Epidermal melanocyte (primary cell): ENCODE measurements at regions not wholly inside any gene's neighbourhood (a gene's known extent, or its start where the extent isn't known, plus 50 kb on each side); places are given as distances from the start of the nearest gene placed in this dataset.
"Not testable (repeated sequence)": the region's sequence is repeated elsewhere in the genome, so short reads cannot be mapped to it uniquely, and the experiment has no call there.

Experiments
- DNase-seq: peaks from one replicate; pipeline ENCODE4 v3.0.0; 2011; ENCODE audit warnings: low spot score; ENCODE audit not compliant: insufficient read length

- DNase-seq: no peak
Measured at GRCh38 chr4:23412701-23413100, 477.1 kb downstream of the PPARGC1A start.

DNA sequence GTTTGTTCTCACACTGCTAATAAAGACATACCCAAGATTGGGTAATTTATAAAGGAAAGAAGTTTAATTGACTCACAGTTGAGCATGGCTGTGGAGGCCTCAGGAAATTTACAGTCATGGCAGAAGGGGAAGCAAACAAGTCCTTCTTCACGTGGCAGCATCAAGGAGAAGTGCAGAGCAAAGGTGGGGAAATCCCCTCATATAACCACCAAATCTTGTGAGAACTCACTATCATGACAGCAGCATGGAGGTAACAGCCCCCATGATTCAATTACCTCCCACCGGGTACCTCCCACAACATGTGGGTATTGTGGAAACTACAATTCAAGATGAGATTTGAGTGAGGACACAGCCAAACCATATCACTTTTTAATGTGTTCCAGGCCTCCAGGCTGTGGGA is 480.9 kb downstream of the PPARGC1A start:
- DNase-seq: not testable (repeated sequence)

- DNase-seq: no peak
Measured at GRCh38 chr4:23401572-23401971, 488.3 kb downstream of the PPARGC1A start.

DNA sequence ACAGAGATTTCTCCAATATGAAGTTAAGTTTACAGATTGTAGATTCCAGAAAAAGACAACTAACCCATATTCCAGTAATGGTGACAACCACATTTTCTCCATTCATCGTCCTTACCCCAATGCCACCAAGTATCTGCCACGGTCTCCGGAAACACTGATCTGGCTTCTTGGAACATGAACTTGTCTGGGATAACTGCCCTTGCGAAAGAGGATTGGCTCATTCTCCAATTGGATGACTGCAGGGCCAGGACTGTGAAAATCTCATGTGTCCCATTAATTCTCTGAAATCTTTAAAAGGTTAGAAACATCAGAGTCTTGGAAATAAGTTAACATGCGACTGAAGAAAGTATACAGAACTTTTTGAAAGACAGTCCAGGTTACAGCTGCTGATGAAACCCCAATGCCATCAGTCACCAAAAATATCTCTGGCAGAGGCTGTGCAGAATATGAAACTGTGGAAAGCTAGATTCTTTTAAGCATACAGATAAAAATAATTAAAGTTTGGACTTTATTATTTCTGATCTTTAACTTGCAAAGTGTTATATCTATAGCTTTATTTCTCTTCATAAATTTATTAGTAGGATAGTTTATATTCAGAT is 496.9 kb downstream of the PPARGC1A start:
- no peak for DNase-seq

GRCh38 chr4:23390246-23390645 is 499.6 kb downstream of the PPARGC1A start:
- no peak for DNase-seq

GRCh38 chr4:23388699-23389395 is 501.0 kb downstream of the PPARGC1A start:
- DNase-seq: no peak

DNA sequence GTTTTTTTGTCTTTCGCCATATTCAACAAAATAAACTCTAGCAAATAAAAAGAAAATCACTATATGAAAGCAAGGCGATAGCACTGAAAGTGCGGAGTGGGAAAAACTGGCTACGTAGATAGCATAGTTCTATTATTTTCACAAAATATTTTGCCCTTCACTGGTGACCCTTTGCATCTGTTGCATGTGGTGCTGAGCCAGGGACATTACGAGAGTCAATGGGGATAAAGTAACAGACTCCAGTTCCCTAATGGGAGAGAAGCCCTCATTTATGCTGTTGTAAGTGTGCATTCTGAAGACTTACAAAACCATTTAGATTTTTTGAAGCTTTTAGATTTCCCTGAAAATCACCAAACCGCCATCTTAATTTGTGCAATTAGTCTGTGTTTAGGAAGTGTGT is 501.6 kb downstream of the PPARGC1A start:
- no peak for DNase-seq

DNA sequence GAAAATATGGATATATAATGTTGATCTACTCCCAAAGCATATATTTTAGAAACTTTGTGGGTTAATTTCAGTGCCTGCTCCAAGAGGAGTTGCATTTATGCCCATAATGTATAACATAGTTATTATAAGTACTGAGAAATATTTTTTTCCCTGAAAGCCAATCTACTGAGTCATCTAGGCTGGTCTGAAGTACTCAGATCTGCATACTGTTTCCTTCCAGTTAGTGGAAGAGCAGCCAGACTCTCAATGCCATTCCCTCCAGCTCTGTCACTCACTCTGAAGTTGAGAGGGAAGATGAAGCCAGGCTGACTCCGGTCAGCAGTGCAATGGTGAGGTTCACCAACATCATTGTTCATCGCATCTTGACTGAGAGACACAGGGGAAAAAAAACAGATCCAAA is 505.1 kb downstream of the PPARGC1A start:
- DNase-seq: no peak

DNA sequence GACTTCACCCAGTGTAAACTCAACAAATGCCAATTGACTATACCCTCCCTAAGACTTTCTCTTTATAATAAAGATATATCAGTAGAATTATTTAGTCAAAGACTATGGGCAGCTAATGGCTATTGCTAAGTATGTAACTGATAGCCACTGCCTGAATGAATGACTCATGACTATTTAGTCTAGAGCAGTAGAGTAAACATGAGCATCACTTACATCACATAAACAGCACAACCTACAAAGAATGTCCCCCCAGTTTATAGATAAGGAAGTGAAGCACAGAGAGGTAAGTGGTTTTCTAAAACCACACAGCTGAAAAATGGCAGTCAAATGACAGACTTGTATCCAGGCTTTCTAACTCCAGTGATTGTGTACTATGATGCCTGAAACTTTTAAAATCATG is 507.0 kb downstream of the PPARGC1A start:
- no peak for DNase-seq

DNA sequence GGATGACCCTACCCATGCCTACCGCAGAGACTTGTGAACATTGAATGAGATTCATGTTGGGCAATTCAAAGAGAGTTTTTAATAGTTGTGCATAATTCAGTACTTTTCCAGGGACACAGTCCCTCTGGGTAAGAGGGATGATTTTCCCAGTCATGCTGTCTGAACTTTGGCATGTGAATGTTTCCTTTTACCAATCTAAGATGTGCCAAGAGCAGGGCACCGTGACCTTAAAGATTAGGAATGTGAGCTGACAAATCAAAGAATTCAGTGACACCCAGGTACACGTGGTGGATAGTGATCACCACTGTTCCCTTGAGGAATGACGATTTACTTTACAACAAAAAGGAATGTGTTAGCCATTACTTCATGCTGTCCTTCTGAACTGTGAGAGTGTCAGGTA is 515.6 kb downstream of the PPARGC1A start:
- no peak for DNase-seq

DNA sequence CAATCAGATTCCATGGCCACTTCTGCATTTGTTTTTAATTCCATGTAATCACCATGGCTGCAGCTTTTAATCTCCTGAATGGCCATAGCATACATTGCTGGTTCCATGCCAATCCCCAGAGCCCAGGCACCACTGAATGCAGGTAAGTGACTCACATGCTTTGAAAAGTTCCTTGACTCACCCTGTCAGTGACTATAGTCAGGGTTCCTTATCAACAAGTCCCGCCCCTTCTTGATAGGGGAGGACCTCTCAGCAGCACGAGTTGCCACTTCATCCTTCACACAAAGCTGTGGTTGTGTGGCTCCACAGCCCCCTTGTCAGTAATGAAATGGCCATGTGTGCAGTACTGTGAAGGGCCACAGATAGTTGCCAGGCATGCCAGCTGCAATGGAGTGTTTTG is 516.6 kb downstream of the PPARGC1A start:
- DNase-seq: no peak

DNA sequence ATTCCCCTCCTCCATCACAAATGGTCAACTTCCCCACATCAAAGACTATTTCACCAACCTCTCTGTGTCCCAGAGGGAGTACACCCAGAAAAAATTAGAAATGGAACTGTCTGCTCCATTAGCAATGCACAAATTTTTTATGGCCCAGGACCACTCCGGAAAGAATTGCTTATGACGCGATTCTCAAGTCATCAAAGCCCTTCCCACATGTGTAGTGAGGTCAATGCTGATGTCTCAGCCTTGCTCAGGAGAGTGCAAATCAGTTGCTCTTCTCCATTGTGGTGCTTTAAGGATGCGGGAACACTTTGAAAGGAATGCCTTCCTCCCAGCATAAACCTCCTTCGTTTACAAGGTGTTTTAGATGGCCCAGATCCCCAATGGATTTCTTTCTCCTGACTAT is 518.3 kb downstream of the PPARGC1A start:
- no peak for DNase-seq

DNA sequence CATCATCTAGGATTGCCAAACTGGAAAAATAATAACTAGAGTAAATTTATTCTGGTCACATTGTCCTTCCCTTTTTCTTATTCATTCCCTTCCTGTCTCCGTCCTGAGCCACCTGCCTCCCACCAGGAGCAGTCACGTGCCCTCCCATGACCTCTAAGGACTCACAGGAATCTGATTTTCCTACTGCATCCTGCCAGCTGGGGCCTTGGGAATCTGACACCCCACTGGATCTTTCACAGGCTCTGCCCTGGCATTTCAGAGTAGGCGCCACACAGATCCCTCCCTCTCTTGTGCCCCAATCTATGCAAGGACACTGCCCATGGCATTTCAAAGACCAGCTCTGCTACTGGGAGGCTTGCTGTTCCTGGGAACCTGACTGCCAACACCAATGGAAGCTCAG is 520.5 kb downstream of the PPARGC1A start:
- no peak for DNase-seq

DNA sequence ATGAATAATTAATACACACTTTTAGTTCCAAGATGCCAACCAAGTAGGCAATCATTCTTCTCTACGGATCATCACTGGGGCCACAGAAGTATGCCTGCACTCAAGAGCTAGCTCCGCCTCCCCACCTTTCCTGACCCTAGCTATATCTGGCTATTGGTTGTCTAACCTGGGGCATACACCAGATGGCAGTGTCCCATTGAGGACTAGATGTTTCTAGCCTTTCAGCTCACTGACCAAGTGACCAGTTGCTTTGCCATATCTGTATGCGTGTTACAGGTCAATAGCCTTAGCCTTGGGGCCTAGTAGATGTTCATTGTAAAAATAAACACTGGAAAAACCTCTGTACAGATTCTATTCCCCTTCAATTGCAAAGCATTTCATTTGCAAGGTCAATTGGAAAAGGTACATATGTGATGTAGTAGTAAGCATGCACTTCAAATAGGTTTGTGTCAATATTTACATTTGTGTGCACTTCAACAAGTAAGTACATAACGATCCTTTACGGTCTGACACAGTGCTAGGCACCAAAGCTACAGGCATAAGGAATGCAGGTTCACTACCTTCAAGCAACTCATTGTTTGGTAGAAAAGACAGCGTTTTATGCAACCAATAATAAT is 521.7 kb downstream of the PPARGC1A start:
- DNase-seq: no peak

DNA sequence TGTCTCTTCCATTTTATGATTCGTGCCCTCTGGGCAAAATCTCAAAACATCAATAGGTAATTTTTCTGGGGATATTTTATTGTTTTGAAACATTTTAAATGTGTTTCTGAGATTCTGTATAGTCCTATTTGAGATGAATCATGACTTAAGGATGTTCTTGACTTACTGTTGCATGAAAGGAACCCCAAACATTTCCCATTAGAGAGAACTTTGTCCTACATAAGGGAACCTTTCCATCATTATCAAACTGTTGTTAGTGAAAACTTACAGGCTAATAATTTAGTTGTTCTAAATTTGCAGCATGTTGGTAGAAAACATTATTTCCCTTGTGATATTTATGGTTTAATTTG is 523.3 kb downstream of the PPARGC1A start:
- DNase-seq: no peak

GRCh38 chr4:23365871-23366556 is 523.8 kb downstream of the PPARGC1A start:
- DNase-seq: no peak

DNA sequence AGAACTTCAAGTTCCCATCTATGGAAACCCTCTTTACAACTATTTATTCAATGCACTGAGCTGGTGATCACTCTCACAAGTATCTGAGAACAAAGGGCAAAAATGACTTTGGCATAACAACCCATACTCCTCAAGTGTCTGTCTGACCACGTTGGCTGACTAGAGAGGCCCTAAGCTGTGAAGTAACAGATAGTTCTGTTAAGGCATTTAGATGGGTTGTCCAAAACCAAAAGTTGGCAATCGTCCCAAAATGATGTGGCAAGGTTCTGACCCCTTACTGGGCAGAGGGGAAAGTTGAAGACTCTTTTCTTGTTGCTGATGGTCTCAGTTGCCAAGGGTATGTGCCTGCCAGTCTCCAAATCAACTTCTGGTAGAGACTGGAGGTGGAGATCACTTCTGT is 524.8 kb downstream of the PPARGC1A start:
- no peak for DNase-seq

GRCh38 chr4:23364167-23364566 is 525.7 kb downstream of the PPARGC1A start:
- DNase-seq: no peak

DNA sequence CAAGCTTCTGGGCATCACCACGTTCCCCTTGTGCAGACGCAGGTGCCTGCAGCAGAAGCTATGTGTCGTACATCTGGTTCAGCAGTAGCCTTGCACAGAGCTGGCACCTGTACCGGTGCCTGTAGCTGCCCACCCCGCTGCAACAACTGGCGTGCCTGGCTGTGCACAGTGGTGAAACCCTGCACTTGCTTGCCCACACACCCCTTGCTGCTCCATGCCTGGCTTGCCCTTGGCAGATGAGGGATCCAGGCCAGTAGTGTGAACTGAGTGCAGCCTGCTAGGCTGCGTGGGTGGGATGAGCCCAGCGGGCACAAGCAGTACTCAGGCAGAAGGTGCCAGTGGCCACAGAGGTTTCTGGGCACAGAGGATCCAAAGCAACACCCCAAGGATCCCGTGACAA is 528.4 kb downstream of the PPARGC1A start:
- no peak for DNase-seq

DNA sequence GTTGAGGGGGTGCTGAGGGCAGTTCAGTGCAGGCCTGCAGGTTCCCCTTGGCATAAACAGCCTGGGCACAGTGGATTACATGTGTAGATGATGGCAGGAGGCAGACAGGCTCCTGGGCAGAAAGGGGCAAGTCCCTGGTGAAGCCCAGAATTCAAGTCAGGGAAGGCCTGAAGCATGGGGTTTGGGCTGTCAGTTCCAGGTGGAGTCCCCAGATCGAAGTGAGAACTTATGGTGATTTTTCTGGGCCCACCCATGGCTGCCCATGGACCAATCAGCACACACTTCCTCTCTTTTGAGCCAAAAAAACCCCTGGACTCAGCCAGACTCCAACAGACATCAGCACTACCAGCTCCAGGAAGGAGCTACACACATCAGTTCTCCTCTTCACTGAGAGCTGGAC is 529.1 kb downstream of the PPARGC1A start:
- DNase-seq: no peak

- DNase-seq: no peak
Measured at GRCh38 chr4:23355258-23355657, 534.6 kb downstream of the PPARGC1A start.

- DNase-seq: no peak
Measured at GRCh38 chr4:23353200-23353599, 536.6 kb downstream of the PPARGC1A start.
